Peyer's patch (tissue), 4 donors: ENCODE measurements at regions not wholly inside any gene's neighbourhood (a gene's known extent, or its start where the extent isn't known, plus 50 kb on each side); places are given as distances from the start of the nearest gene placed in this dataset.

Experiments used
- CTCF ChIP-seq, 6 experiments: fragments of 450-650 bp in 4 of 6; fragments of 200-600 bp in 2 of 6; sonication (generic) in 1 of 6; IDR thresholded peaks; one replicate each; pipeline ENCODE4 v1.5.1; 2017 to 2019; ENCODE audit warnings: antibody characterized with exemption in 6 of 6, mild to moderate bottlenecking in 3 of 6, moderate library complexity in 1 of 6
- POLR2A ChIP-seq, 2 donors: fragments of 450-650 bp; IDR thresholded peaks; one replicate each; pipeline ENCODE4 v1.5.1; 2017; ENCODE audit warnings: antibody characterized with exemption in 2 of 2, mild to moderate bottlenecking in 2 of 2, moderate library complexity in 2 of 2

- TF ChIP-seq CTCF (IDR thresholded peaks at IDR 0.05) (no peak), POLR2A (IDR thresholded peaks at IDR 0.05) (no peak)
These were observed 91.8 kb downstream of the PLEKHG1 start for GRCh38 chr6:150691463-150691862.
